Endothelial cell of umbilical vein (primary cell): ENCODE measurements at regions not wholly inside any gene's neighbourhood (a gene's known extent, or its start where the extent isn't known, plus 50 kb on each side); places are given as distances from the start of the nearest gene placed in this dataset.

Source experiments
- BruUV-seq: library from RNA; stranded (reverse); fragments of 400-500 nt; replicated peaks from 2 replicates; lab custom pipeline; 2021; lab: Mats Ljungman, UMichigan
- CTCF ChIA-PET: fragments of 300-600, 350-600 bp; sonication (Branson Sonifier 250); formaldehyde crosslinking; loops from one replicate; lab custom pipeline; 2021; ENCODE audit warnings: antibody characterized with exemption, inconsistent platforms; lab: Charles Lee
- POLR2A ChIA-PET: fragments of 300-600, 350-600 bp; sonication (Branson Sonifier 250); formaldehyde crosslinking; loops from one replicate; lab custom pipeline; 2021; ENCODE audit warnings: antibody characterized with exemption, inconsistent platforms; lab: Charles Lee
- DNase-seq: peaks from one replicate; pipeline ENCODE4 v3.0.0-alpha.2; 2011; ENCODE audit warnings: low read depth, low spot score
- FAIRE-seq: peaks from 2 replicates; lab custom pipeline; 2011; peaks lifted over from hg19 to GRCh38; lab: Jason Lieb, UNC
- H2AFZ ChIP-seq: 2 replicates; pipeline ENCODE4 v1.6.0; 2012; ENCODE audit warnings: low read depth, low read length, control low read depth, inconsistent platforms
- H3K27ac ChIP-seq: 2 replicates; pipeline ENCODE4 v1.5.1; 2011; ENCODE audit warnings: low read depth, mild to moderate bottlenecking, control low read depth, low read length, moderate library complexity; ENCODE audit not compliant: insufficient read depth
- H3K27me3 ChIP-seq, 2 experiments: 2 replicates each; pipeline versions ENCODE4 v1.6.0 to v1.6.1; 2011; ENCODE audit warnings: low read length in 2 of 2, mixed read lengths in 1 of 2; ENCODE audit not compliant: control insufficient read depth in 2 of 2, insufficient read depth in 2 of 2
- H3K36me3 ChIP-seq, 2 experiments: 2 replicates in 1 of 2; 3 replicates in 1 of 2; pipeline ENCODE4 v1.5.1; 2011; ENCODE audit warnings: low read length in 2 of 2, mild to moderate bottlenecking in 1 of 2, moderate library complexity in 1 of 2; ENCODE audit not compliant: control insufficient read depth in 2 of 2, insufficient read depth in 2 of 2; ENCODE audit errors: extremely low read depth in 1 of 2
- H3K4me1 ChIP-seq: 3 replicates; pipeline ENCODE4 v1.5.1; 2011; ENCODE audit warnings: mild to moderate bottlenecking, low read length; ENCODE audit not compliant: control insufficient read depth, insufficient read depth; ENCODE audit errors: extremely low read depth
- H3K4me2 ChIP-seq: 2 replicates; pipeline ENCODE4 v1.6.1; 2011; ENCODE audit warnings: low read length, control low read depth, mixed read lengths; ENCODE audit not compliant: insufficient read depth
- H3K4me3 ChIP-seq, 3 experiments: fragments of 200-600 bp in 1 of 3; sonication (generic), shearing (Covaris generic) in 1 of 3; replicated peaks in 1 of 3; 2 replicates each; pipeline ENCODE4 v1.5.1; 2011 to 2016; ENCODE audit warnings: control low read depth in 3 of 3, low read length in 3 of 3, mild to moderate bottlenecking in 2 of 3, inconsistent platforms in 1 of 3, low read depth in 1 of 3, moderate library complexity in 1 of 3; ENCODE audit not compliant: insufficient read depth in 1 of 3
- H3K79me2 ChIP-seq: 2 replicates; pipeline ENCODE4 v1.6.0; 2012; ENCODE audit warnings: low read length, inconsistent platforms; ENCODE audit not compliant: control insufficient read depth, insufficient read depth
- H3K9ac ChIP-seq: replicated peaks from 2 replicates; pipeline ENCODE3; 2011; ENCODE audit warnings: low read length, control low read depth; ENCODE audit not compliant: insufficient read depth; ENCODE audit errors: extremely low read depth
- H3K9me1 ChIP-seq: replicated peaks from 3 replicates; pipeline ENCODE4 v1.6.0; 2011; ENCODE audit warnings: mild to moderate bottlenecking, low read length; ENCODE audit not compliant: control insufficient read depth, insufficient read depth; ENCODE audit errors: extremely low read depth
- H3K9me3 ChIP-seq: replicated peaks from 2 replicates; pipeline ENCODE4 v1.5.1; 2012; ENCODE audit warnings: low read length, inconsistent platforms; ENCODE audit not compliant: control insufficient read depth, insufficient read depth
- H4K20me1 ChIP-seq: replicated peaks from 2 replicates; pipeline ENCODE3; 2011; ENCODE audit warnings: mild to moderate bottlenecking, low read length; ENCODE audit not compliant: control insufficient read depth, insufficient read depth; ENCODE audit errors: extremely low read depth
- EZH2 ChIP-seq: IDR thresholded peaks from 2 replicates; pipeline ENCODE4 v1.6.1; 2012; ENCODE audit warnings: borderline replicate concordance, low read depth, mild to moderate bottlenecking, moderate library complexity, low read length, inconsistent platforms; ENCODE audit not compliant: severe bottlenecking
- GATA2 ChIP-seq: IDR thresholded peaks from 2 replicates; pipeline ENCODE4 v1.7.0; 2011; ENCODE audit warnings: low read depth, mild to moderate bottlenecking, moderate library complexity, mixed read lengths, low read length; ENCODE audit not compliant: insufficient read length, insufficient read depth
- JUN ChIP-seq: IDR thresholded peaks from 2 replicates; pipeline ENCODE4 v1.6.1; 2011; ENCODE audit warnings: borderline replicate concordance, low read depth; ENCODE audit not compliant: insufficient read length, insufficient read depth
- MAX ChIP-seq: IDR thresholded peaks from 2 replicates; pipeline ENCODE4 v1.6.1; 2011; ENCODE audit not compliant: insufficient read depth, insufficient read length
- dilution Hi-C: fragments of 300-500 bp; cut with MboI; formaldehyde crosslinking; loops from one replicate; pipeline ENCODE4 v1.15.0; 2019; ENCODE audit warnings: low sequenced_read_pairs; ENCODE audit not compliant: extremely low pct_ligation_motif_present
- intact Hi-C: fragments of 100-400 bp; cut with micrococcal nuclease; formaldehyde crosslinking; loops from one replicate; pipeline ENCODE4 v1.10.0; 2022

GRCh38 chr15:101544613-101544945 lies 55.1 kb upstream of the PCSK6 start:
- intact Hi-C loops = no loop called here
- no TSS peak for BruUV-seq
- H3K4me3 ChIP-seq = no peak overlapping the region
- H3K27me3 ChIP-seq = peaks cover under 1 to 3% of the 10 kb centered on the region in 2 experiments
- no peaks in the 10 kb centered on the region for H3K79me2 ChIP-seq
- no peaks in the 10 kb centered on the region for H3K9me1 ChIP-seq
- H2AFZ ChIP-seq = no peak overlapping the region
- no peaks in the 10 kb centered on the region for H4K20me1 ChIP-seq
- FAIRE-seq = no peak
- no peaks in the 10 kb centered on the region for H3K4me1 ChIP-seq
- H3K9me3 ChIP-seq = no peaks in the 10 kb centered on the region
- DNase-seq = no peak
- H3K27ac ChIP-seq = no peak overlapping the region
- TF ChIP-seq MAX (no peak), JUN (no peak), EZH2 (no peak)
- ChIA-PET POLR2A (no interaction called here), CTCF (no interaction called here)
- no peak overlapping the region for H3K4me2 ChIP-seq
- H3K9ac ChIP-seq = no peak overlapping the region
- dilution Hi-C loops = no loop called here
- no peaks in the 10 kb centered on the region for H3K36me3 ChIP-seq

GRCh38 chr15:101543926-101544612 lies 54.6 kb upstream of the PCSK6 start:
- H3K27ac ChIP-seq = no peak overlapping the region
- DNase-seq (no peak), FAIRE-seq (no peak)
- H2AFZ ChIP-seq = no peak overlapping the region
- H3K4me1 ChIP-seq = no peaks in the 10 kb centered on the region
- POLR2A ChIA-PET = no interaction called here
- intact Hi-C loops (no loop called here), dilution Hi-C loops (no loop called here)
- H3K9me3 ChIP-seq = no peaks in the 10 kb centered on the region
- no peak for TF ChIP-seq GATA2
- CTCF ChIA-PET = no interaction called here
- H3K4me2 ChIP-seq = no peak overlapping the region
- no peaks in the 10 kb centered on the region for H3K9me1 ChIP-seq
- no peak overlapping the region for H3K4me3 ChIP-seq
- H3K9ac ChIP-seq = no peak overlapping the region
- H3K27me3 ChIP-seq = peaks cover 0 to 1% of the 10 kb centered on the region in 2 experiments
- no TSS peak for BruUV-seq
- no peaks in the 10 kb centered on the region for H4K20me1 ChIP-seq
- H3K36me3 ChIP-seq = no peaks in the 10 kb centered on the region
- no peaks in the 10 kb centered on the region for H3K79me2 ChIP-seq
